Breast epithelium (tissue), 4 donors: ENCODE measurements at regions not wholly inside any gene's neighbourhood (a gene's known extent, or its start where the extent isn't known, plus 50 kb on each side); places are given as distances from the start of the nearest gene placed in this dataset.

Experiments
- DNase-seq, 2 donors: peaks; one replicate each; pipeline ENCODE4 v3.0.0-alpha.2; 2019; ENCODE audit warnings: low spot score in 2 of 2
- H3K27ac ChIP-seq, 2 donors: fragments of 200-600 bp; sonication (generic) in 1 of 2; one replicate each; pipeline ENCODE4 v1.5.1; 2016 to 2019; ENCODE audit warnings: mild to moderate bottlenecking in 1 of 2
- H3K27me3 ChIP-seq, 2 donors: fragments of 200-600 bp; sonication (generic) in 1 of 2; one replicate each; pipeline versions ENCODE4 v1.5.1 to v1.6.0; 2017 to 2019; ENCODE audit warnings: control low read depth in 1 of 2, mild to moderate bottlenecking in 1 of 2
- H3K36me3 ChIP-seq: fragments of 200-600 bp; one replicate; pipeline ENCODE4 v1.5.1; 2019
- H3K4me1 ChIP-seq, 2 donors: fragments of 200-600 bp; sonication (generic); one replicate each; pipeline ENCODE4 v1.5.1; 2016 to 2019; ENCODE audit warnings: control low read depth in 1 of 2
- H3K4me3 ChIP-seq, 3 donors: fragments of 200-600 bp; sonication (generic); 1 replicate in 2 of 3; 2 replicates in 1 of 3; pipeline ENCODE4 v1.5.1; 2016 to 2019; ENCODE audit warnings: mild to moderate bottlenecking in 3 of 3, moderate library complexity in 2 of 3
- H3K9me3 ChIP-seq, 2 donors: fragments of 200-600 bp; sonication (generic) in 1 of 2; one replicate each; pipeline ENCODE4 v1.5.1; 2016 to 2019; ENCODE audit warnings: control low read depth in 1 of 2
- CTCF ChIP-seq, 3 donors: fragments of 450-650 bp; IDR thresholded peaks; one replicate each; pipeline ENCODE4 v1.5.1; 2016 to 2017; ENCODE audit warnings: antibody characterized with exemption in 3 of 3, mild to moderate bottlenecking in 3 of 3, moderate library complexity in 3 of 3
- POLR2A ChIP-seq: fragments of 450-650 bp; IDR thresholded peaks from one replicate; pipeline ENCODE4 v1.6.1; 2016; ENCODE audit warnings: antibody characterized with exemption, mild to moderate bottlenecking, moderate library complexity
- POLR2AphosphoS5 ChIP-seq, 3 donors: sonication (generic); formaldehyde crosslinking; IDR thresholded peaks; one replicate each; pipeline ENCODE4 v1.6.1; 2017; ENCODE audit warnings: antibody characterized with exemption in 3 of 3
- intact Hi-C: fragments of 100-400 bp; cut with DNase I; formaldehyde crosslinking; loops from one replicate; pipeline ENCODE4 v1.15.1; 2023; ENCODE audit warnings: low total_unique reads

- TF ChIP-seq POLR2AphosphoS5 (IDR thresholded peaks at IDR 0.05) = no peak
- TF ChIP-seq CTCF (IDR thresholded peaks at IDR 0.05) = no peak
- no peak for TF ChIP-seq POLR2A
- Histone ChIP-seq H3K4me1 (no peaks in the 10 kb centered on the region), H3K9me3 (no peaks in the 10 kb centered on the region), H3K4me3 (no peak overlapping the region), H3K27me3 (no peaks in the 10 kb centered on the region), H3K36me3 (no peaks in the 10 kb centered on the region), H3K27ac (no peak overlapping the region)
- no peak for DNase-seq
- intact Hi-C loops = no loop called here
Observed at GRCh38 chr3:18789734-18790133, 358.6 kb upstream of the KCNH8 start.

GRCh38 chr3:18787441-18787840 is 360.9 kb upstream of the KCNH8 start:
- Histone ChIP-seq H3K27me3 (no peaks in the 10 kb centered on the region), H3K36me3 (no peaks in the 10 kb centered on the region), H3K4me1 (no peaks in the 10 kb centered on the region), H3K27ac (no peak overlapping the region), H3K4me3 (no peak overlapping the region), H3K9me3 (no peaks in the 10 kb centered on the region)
- DNase-seq = no peak
- no peak for TF ChIP-seq CTCF (IDR thresholded peaks at IDR 0.05)
- no peak for TF ChIP-seq POLR2A
- TF ChIP-seq POLR2AphosphoS5 (IDR thresholded peaks at IDR 0.05) = no peak
- intact Hi-C loops = no loop called here

- H3K27ac ChIP-seq = no peak overlapping the region
- no peak for DNase-seq
- H3K4me3 ChIP-seq = no peak overlapping the region
- no peak for TF ChIP-seq POLR2A
- intact Hi-C loops = no loop called here
- no peaks in the 10 kb centered on the region for H3K9me3 ChIP-seq
- H3K27me3 ChIP-seq = no peaks in the 10 kb centered on the region
- H3K36me3 ChIP-seq = no peaks in the 10 kb centered on the region
- H3K4me1 ChIP-seq = no peaks in the 10 kb centered on the region
Observed at GRCh38 chr3:18786650-18787323, 361.5 kb upstream of the KCNH8 start.

- Histone ChIP-seq H3K27ac (no peak overlapping the region), H3K4me3 (no peak overlapping the region)
Observed at GRCh38 chr3:18782191-18782590, 357.1 kb upstream of the SATB1 start.

GRCh38 chr3:18780959-18781358 is 355.8 kb upstream of the SATB1 start:
- no peak for DNase-seq
- Histone ChIP-seq H3K27ac (no peak overlapping the region), H3K27me3 (no peaks in the 10 kb centered on the region), H3K4me1 (no peaks in the 10 kb centered on the region), H3K9me3 (no peaks in the 10 kb centered on the region), H3K4me3 (no peak overlapping the region), H3K36me3 (no peaks in the 10 kb centered on the region)
- no peak for TF ChIP-seq POLR2A
- no peak for TF ChIP-seq CTCF (IDR thresholded peaks at IDR 0.05)
- TF ChIP-seq POLR2AphosphoS5 (IDR thresholded peaks at IDR 0.05) = no peak
- intact Hi-C loops = no loop called here

More at GRCh38 chr3:18782191-18782590, 357.1 kb upstream of the SATB1 start:
- TF ChIP-seq CTCF (IDR thresholded peaks at IDR 0.05) (no peak), POLR2AphosphoS5 (IDR thresholded peaks at IDR 0.05) (no peak), POLR2A (no peak)
- Histone ChIP-seq H3K36me3 (no peaks in the 10 kb centered on the region), H3K9me3 (no peaks in the 10 kb centered on the region), H3K4me1 (no peaks in the 10 kb centered on the region), H3K27me3 (no peaks in the 10 kb centered on the region)
- no peak for DNase-seq
- intact Hi-C loops = no loop called here

- no peak for DNase-seq
- no peak for TF ChIP-seq POLR2AphosphoS5 (IDR thresholded peaks at IDR 0.05)
- TF ChIP-seq CTCF (IDR thresholded peaks at IDR 0.05) = no peak
- no peak for TF ChIP-seq POLR2A
- Histone ChIP-seq H3K27me3 (no peaks in the 10 kb centered on the region), H3K4me1 (no peaks in the 10 kb centered on the region), H3K27ac (no peak overlapping the region), H3K4me3 (no peak overlapping the region), H3K9me3 (no peaks in the 10 kb centered on the region), H3K36me3 (no peaks in the 10 kb centered on the region)
- intact Hi-C loops = no loop called here
Observed at GRCh38 chr3:18779704-18780103, 354.6 kb upstream of the SATB1 start.
